ENCODE measurements at regions not wholly inside any gene's neighbourhood (a gene's known extent, or its start where the extent isn't known, plus 50 kb on each side); places are given as distances from the start of the nearest gene placed in this dataset.
"Not testable (repeated sequence)": the region's sequence is repeated elsewhere in the genome, so short reads cannot be mapped to it uniquely, and the experiment has no call there.

- no peak for ATAC-seq
These were observed 112.5 kb downstream of the EFEMP1 start for GRCh38 chr2:55811048-55811447.

GRCh38 chr2:55810622-55811020 lies 113.0 kb downstream of the EFEMP1 start:
- no peak for ATAC-seq

GRCh38 chr2:55809875-55810621 lies 113.5 kb downstream of the EFEMP1 start:
- ATAC-seq: no peak

- no peak for ATAC-seq
These were observed 114.3 kb upstream of the PNPT1 start for GRCh38 chr2:55807900-55808299.

- ATAC-seq: no peak
These were observed 112.0 kb upstream of the PNPT1 start for GRCh38 chr2:55805686-55806085.

- ATAC-seq: no peak
These were observed 110.9 kb upstream of the PNPT1 start for GRCh38 chr2:55804535-55804934.

- ATAC-seq: no peak
These were observed 108.4 kb upstream of the PNPT1 start for GRCh38 chr2:55802067-55802466.

- no peak for ATAC-seq
These were observed 107.8 kb upstream of the PNPT1 start for GRCh38 chr2:55801436-55801835.

GRCh38 chr2:55799624-55800023 lies 106.0 kb upstream of the PNPT1 start:
- ATAC-seq: not testable (repeated sequence)

- ATAC-seq: no peak
These were observed 102.5 kb upstream of the PNPT1 start for GRCh38 chr2:55796121-55796520.

GRCh38 chr2:55793602-55794001 lies 100.0 kb upstream of the PNPT1 start:
- not testable (repeated sequence) for ATAC-seq

- no peak for ATAC-seq
These were observed 92.6 kb upstream of the PNPT1 start for GRCh38 chr2:55786280-55786679.

- ATAC-seq: not testable (repeated sequence)
These were observed 90.1 kb upstream of the PNPT1 start for GRCh38 chr2:55783751-55784150.

GRCh38 chr2:55782528-55783173 lies 89.0 kb upstream of the PNPT1 start:
- no peak for ATAC-seq

GRCh38 chr2:55781542-55781941 lies 87.9 kb upstream of the PNPT1 start:
- ATAC-seq: no peak

- no peak for ATAC-seq
These were observed 87.1 kb upstream of the PNPT1 start for GRCh38 chr2:55780697-55781096.

- peak; percentile 92 for ATAC-seq
These were observed 86.1 kb upstream of the PNPT1 start for GRCh38 chr2:55779459-55780421.

GRCh38 chr2:55776966-55777365 lies 83.3 kb upstream of the PNPT1 start:
- ATAC-seq: no peak

- ATAC-seq: peak; percentile 87
These were observed 82.8 kb upstream of the PNPT1 start for GRCh38 chr2:55776479-55776878.

GRCh38 chr2:55775828-55776227 lies 82.2 kb upstream of the PNPT1 start:
- no peak for ATAC-seq

- ATAC-seq: not testable (repeated sequence)
These were observed 80.0 kb upstream of the PNPT1 start for GRCh38 chr2:55773651-55774050.

- no peak for ATAC-seq
These were observed 78.7 kb upstream of the PNPT1 start for GRCh38 chr2:55772109-55772980.
